Neural progenitor cell (in vitro differentiated cells): ENCODE measurements at regions not wholly inside any gene's neighbourhood (a gene's known extent, or its start where the extent isn't known, plus 50 kb on each side); places are given as distances from the start of the nearest gene placed in this dataset.

Experiments
- CTCF ChIP-seq: fragments of 200-600 bp; sonication (generic); IDR thresholded peaks from 2 replicates; pipeline ENCODE4 v1.5.1; 2017; ENCODE audit warnings: antibody characterized with exemption, mild to moderate bottlenecking
- EZH2 ChIP-seq: fragments of 200-600 bp; sonication (generic); IDR thresholded peaks from 2 replicates; pipeline ENCODE4 v1.6.1; 2017; ENCODE audit warnings: antibody characterized with exemption, mild to moderate bottlenecking, moderate library complexity

GRCh38 chr4:126396703-126397102, 1081.9 kb downstream of the FAT4 start:
- no peak for TF ChIP-seq CTCF
- TF ChIP-seq EZH2 = no peak
